Suppressor macrophage (primary cell): ENCODE measurements at regions not wholly inside any gene's neighbourhood (a gene's known extent, or its start where the extent isn't known, plus 50 kb on each side); places are given as distances from the start of the nearest gene placed in this dataset.

ENCODE experiments used
- DNase-seq, 4 experiments: peaks; one replicate each; pipeline ENCODE4 v3.0.0-alpha.2; 2020 to 2022

DNA sequence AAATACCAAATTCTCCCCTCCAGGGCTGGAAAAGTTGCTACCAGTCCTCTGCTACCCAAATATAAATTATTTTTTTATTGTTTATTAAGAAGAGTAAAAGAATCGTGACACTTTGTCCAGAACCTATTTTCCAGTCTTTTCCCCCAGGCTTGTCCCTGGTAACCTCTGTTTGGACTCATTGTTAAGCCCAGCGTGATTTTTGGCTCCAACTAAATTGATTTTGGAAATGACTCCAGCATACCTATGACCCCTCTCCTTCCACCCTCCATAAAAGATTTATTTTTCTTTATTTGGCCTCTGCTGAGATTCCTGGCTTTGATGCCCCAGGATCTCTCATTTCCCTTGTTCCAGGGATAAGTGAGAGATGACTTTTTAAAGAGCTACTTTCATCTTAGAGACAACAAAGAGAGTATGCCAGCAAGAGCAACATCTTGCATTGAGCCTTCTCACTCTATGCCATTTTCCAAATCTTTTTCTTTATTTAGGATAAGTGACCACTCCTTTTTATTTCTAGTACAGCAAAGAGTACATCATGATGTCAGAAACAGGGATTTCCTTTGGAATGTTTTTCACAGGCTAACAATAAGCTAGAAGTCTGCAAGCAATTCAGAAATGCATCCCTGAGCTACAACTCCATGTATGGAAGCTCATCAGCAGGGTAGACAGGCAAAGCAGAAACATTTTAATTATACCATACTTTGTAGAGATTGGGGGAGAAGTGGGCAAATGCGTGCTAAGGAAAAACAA, 75.8 kb downstream of the DAD1 start:
- DNase-seq = no peak

GRCh38 chr14:22512106-22512814, 76.8 kb downstream of the DAD1 start:
- DNase-seq = peak in 2 of 4 experiments; percentile 42 to 50

DNA sequence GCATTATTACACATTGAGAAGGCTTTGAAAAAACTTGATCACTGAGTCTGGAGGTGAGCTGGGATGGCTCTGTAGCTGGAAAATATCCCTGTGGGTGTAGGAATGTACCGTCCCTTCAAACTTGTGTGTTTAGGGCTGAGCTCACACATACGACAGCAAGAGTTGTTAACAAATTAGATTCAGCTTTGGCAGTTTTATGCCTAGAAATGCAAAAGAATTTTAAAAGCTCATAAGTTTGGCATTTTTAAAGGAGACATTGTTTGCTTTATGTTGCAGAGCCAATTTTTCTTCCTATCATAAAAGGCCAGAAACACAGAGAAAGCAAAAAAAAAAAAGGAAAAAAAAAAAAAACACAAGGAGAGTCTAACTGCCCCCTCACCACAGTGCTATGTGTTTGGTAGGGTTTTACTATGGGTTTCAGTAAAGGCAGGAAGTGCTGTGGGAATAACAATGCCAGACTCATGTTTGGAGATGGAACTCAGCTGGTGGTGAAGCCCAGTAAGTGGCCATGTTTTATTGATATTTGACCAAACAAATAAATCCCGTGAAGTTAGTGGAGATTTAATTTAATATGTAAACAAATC, 78.4 kb downstream of the DAD1 start:
- no peak for DNase-seq

GRCh38 chr14:22509751-22510300, 79.2 kb downstream of the DAD1 start:
- peak; percentile 28 to 82 (median 54) for DNase-seq

- DNase-seq = no peak
These were observed 79.9 kb downstream of the DAD1 start for GRCh38 chr14:22509036-22509709.

DNA sequence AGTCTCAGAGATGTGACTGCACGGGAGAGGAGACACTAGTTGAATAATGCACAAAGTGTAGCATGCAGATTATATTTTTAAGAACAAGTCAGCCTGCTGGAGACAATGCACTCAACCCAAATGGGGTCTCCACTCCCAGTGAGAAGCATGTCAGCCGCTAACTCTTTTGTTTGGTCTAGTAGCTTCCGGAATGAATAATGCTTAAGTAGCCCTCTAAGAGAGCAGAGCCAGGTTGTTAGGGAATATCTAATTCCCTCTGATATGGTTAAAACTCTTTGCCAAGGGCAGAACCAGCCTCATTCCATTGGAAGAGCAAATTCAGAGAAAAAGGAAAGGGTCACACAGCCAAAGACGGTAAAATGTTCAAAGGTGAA, 80.4 kb downstream of the DAD1 start:
- no peak for DNase-seq

GRCh38 chr14:22508150-22508457, 80.9 kb downstream of the DAD1 start:
- DNase-seq = peak in 2 of 4 experiments; percentile 32 to 35

DNA sequence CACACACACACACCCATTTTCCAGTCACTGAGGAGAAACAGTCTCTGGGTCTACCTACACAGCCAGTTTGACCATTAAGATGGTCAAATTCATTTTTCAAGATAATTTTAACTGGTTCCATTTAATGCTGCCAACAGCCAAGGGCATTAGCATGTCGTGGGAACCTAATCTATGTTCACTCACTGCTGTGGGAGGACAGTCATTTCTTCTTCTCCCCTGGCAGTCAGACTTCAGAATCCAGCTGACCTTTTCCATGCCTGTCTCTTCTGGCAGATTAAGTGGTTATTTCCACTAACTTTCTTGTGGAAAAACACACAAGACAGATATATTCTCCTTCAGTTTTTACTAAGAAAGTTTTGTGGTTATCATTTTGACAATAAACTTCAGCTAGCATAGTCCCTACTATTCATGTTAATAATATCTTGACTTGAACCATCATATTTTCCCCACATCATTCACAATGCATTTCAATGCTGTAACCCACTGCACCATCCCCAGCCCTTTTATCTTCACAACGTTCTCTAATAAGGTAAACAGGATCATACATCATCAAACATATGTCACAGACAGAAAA, 82.2 kb downstream of the DAD1 start:
- DNase-seq = no peak

DNA sequence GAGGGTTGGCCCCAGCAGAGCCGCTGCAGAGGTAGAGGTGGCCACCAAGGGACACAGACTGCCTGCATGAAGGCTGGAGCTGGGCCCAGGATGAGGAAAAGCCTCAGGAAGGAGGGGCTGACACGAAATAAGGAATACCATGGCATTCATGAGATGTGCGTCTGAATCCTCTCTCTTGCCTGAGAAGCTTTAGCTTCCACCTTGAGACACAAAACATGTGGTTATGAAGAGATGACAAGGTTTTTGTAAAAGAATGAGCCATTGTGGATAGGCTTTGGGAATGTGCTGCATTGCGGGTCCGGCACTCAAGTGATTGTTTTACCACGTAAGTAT, 82.7 kb downstream of the DAD1 start:
- no peak for DNase-seq

- no peak for DNase-seq
These were observed 83.2 kb downstream of the DAD1 start for GRCh38 chr14:22505697-22506377.

DNA sequence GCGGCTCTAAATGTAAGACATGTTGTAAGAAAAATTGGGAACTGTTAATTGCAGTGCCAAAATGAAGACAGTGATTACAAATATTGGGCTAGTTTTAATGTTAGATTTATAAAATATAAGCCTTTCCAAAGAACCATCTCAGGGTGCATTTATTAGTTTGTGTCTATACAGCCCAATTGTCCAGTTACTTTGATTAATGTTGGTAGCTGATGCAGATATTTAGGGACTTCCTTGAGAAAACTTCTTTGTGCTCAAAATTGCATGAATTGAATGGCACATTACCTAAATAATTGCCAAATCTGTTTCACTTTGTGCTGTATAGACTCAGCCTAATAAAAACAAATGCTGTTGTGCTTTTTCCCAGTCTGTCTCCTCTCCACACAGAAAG, 83.7 kb downstream of the DAD1 start:
- DNase-seq = no peak

GRCh38 chr14:22502551-22502950, 86.5 kb downstream of the DAD1 start:
- no peak for DNase-seq

DNA sequence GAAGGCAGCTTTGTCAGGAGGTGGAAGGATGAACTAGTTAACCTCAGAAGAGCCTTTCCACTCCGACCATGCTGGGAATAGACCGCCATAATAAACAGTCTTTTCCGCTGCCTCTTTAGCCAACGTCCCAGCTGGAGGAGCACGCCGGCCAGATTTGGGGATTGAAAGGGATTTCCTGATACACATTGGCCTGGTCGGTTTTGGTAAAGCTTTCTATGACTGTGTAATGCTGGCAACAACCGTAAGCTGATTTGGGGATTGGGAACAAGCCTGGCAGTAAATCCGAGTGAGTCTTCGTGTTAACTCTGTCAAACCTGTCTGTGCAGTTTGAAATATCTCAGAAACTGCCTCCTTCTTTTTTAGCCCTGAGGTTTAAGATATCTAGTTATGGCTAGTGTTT, 87.0 kb downstream of the DAD1 start:
- DNase-seq = no peak

DNA sequence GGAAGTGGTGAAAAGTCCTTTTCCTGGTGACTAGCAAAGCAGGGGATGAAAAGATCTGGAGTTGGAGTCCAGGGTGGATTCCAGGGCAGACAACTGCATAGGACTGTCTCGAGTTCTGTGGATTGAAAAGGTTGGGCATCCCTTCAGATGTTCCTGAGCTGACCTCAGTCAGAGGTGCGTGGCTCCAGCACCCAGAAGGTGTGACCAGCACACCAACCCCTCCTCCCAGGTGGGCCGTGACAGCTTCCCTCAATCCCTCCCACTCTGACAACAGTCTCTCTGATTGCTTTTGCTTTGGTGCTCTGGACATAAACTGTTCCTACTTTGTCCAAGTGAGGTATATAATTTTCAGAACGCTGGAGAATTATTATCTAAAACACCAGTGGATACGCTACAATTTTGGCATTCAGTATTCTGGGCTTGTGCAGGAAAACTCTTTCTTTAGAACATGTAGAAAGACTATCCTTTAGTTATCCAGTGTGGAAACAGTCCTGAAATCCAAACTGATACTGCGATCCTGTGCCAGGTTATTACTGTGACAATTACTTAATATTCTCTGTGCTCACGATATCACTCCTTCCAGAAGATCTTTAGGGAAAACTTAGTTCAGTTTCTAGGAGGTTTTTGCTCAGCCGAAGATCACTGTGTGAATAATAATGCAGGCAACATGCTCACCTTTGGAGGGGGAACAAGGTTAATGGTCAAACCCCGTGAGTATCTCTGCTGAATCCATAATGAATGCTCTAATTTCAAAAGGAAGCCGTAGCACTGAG, 87.9 kb downstream of the DAD1 start:
- DNase-seq = no peak

GRCh38 chr14:22500525-22500924, 88.5 kb downstream of the DAD1 start:
- no peak for DNase-seq

- no peak for DNase-seq
These were observed 91.3 kb downstream of the DAD1 start for GRCh38 chr14:22497671-22498093.

GRCh38 chr14:22497144-22497423, 91.9 kb downstream of the DAD1 start:
- DNase-seq = no peak

GRCh38 chr14:22494486-22495135, 94.4 kb downstream of the DAD1 start:
- DNase-seq = no peak

DNA sequence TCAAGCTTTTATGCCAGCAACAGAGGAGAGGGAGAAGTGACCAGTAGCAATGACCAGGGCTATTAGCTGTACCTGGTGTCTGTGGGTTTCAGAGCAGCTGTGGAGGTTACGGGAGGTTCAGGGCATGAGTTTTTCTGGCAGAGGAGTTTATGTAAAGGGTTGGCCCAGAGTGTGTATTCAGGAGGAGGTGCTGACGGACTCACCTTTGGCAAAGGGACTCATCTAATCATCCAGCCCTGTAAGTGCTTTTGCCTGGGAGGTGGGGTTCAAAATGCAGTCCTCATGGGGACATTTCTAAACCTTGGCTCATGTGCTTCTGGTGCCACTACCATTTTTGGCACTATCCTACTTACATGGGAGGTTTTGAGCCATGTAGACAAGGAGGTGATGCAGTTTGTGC, 95.3 kb downstream of the DAD1 start:
- DNase-seq = no peak

DNA sequence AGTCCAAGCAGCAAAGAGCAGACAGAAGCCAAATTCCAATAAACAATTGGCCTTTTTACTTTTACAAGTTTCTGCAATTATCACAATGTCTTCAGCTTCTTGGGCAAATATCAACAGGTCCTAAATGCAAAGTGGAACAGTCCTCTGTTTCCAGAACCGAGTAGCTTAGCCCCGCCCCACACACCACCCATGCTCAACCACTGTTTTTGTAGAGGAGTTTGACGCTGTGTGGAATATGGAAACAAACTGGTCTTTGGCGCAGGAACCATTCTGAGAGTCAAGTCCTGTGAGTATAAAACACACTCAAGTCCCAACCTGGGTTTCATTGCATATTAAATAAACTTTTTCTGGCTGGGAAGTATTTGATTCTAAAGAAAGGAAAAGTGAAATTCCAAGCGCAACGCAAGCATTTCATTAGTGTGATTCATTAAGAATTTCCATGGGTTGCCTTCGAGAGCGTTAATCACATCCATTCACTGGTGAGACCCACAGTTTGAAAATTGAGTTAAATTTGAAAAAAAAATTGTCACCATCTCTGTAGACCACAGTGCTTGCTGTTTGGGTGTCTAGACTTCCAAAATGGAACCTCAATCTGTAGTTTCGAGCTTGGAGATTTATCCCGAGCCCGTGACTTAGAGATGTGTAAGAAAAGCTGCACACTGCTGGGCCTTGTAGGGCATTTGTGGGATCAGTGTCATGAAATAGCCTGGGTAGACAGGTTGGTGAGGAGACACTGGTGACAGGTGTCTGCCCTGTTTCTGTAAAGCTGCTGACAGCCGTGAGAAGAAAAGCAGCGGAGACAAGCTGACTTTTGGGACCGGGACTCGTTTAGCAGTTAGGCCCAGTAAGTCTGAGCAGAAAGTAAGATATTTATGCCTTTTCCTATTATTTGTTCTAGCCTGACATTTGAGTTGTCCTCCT, 96.1 kb downstream of the DAD1 start:
- DNase-seq = no peak
